Inflammatory macrophage (primary cell): ENCODE measurements at regions not wholly inside any gene's neighbourhood (a gene's known extent, or its start where the extent isn't known, plus 50 kb on each side); places are given as distances from the start of the nearest gene placed in this dataset.

Experiments used
- DNase-seq, 2 donors: peaks; one replicate each; pipeline ENCODE4 v3.0.0-alpha.2; 2020 to 2022

GRCh38 chr1:5456090-5456811 is 536.0 kb downstream of the NPHP4 start:
- DNase-seq: no peak

- no peak for DNase-seq
Observed at GRCh38 chr1:5455651-5456050, 536.6 kb downstream of the NPHP4 start.

GRCh38 chr1:5455056-5455455 is 537.2 kb downstream of the NPHP4 start:
- no peak for DNase-seq

GRCh38 chr1:5453347-5453746 is 538.9 kb downstream of the NPHP4 start:
- DNase-seq: no peak

GRCh38 chr1:5451671-5452070 is 540.6 kb downstream of the NPHP4 start:
- DNase-seq: no peak

GRCh38 chr1:5448486-5448885 is 543.7 kb downstream of the NPHP4 start:
- no peak for DNase-seq

- no peak for DNase-seq
Observed at GRCh38 chr1:5447503-5447960, 544.7 kb downstream of the NPHP4 start.

- DNase-seq: no peak
Observed at GRCh38 chr1:5444396-5444795, 547.8 kb downstream of the NPHP4 start.

- no peak for DNase-seq
Observed at GRCh38 chr1:5436808-5437207, 555.4 kb downstream of the NPHP4 start.

- no peak for DNase-seq
Observed at GRCh38 chr1:5435414-5435813, 556.8 kb downstream of the NPHP4 start.

- no peak for DNase-seq
Observed at GRCh38 chr1:5432436-5432835, 559.8 kb downstream of the NPHP4 start.

GRCh38 chr1:5430911-5431697 is 561.1 kb downstream of the NPHP4 start:
- no peak for DNase-seq

GRCh38 chr1:5430136-5430535 is 562.1 kb downstream of the NPHP4 start:
- no peak for DNase-seq

GRCh38 chr1:5428351-5428750 is 563.9 kb downstream of the NPHP4 start:
- DNase-seq: no peak

- DNase-seq: no peak
Observed at GRCh38 chr1:5427026-5427613, 565.1 kb downstream of the NPHP4 start.

GRCh38 chr1:5424802-5425703 is 567.2 kb downstream of the NPHP4 start:
- DNase-seq: no peak

- DNase-seq: no peak
Observed at GRCh38 chr1:5423109-5423508, 569.1 kb downstream of the NPHP4 start.

GRCh38 chr1:5419501-5419900 is 572.7 kb downstream of the NPHP4 start:
- no peak for DNase-seq

- DNase-seq: no peak
Observed at GRCh38 chr1:5416518-5416917, 575.7 kb downstream of the NPHP4 start.

- DNase-seq: no peak
Observed at GRCh38 chr1:5415606-5416005, 576.6 kb downstream of the NPHP4 start.

GRCh38 chr1:5410652-5411051 is 581.6 kb downstream of the NPHP4 start:
- DNase-seq: no peak

- DNase-seq: no peak
Observed at GRCh38 chr1:5408401-5408800, 583.8 kb downstream of the NPHP4 start.

GRCh38 chr1:5405263-5405662 is 587.0 kb downstream of the NPHP4 start:
- DNase-seq: no peak
